Gastroesophageal sphincter (tissue), 3 donors: ENCODE measurements at regions not wholly inside any gene's neighbourhood (a gene's known extent, or its start where the extent isn't known, plus 50 kb on each side); places are given as distances from the start of the nearest gene placed in this dataset.

Source experiments
- CTCF ChIP-seq, 4 experiments: fragments of 200-600 bp in 2 of 4; fragments of 450-650 bp in 2 of 4; sonication (generic) in 1 of 4; IDR thresholded peaks; one replicate each; pipeline ENCODE4 v1.5.1; 2017 to 2019; ENCODE audit warnings: antibody characterized with exemption in 4 of 4, mild to moderate bottlenecking in 2 of 4, moderate library complexity in 2 of 4
- EP300 ChIP-seq: sonication (generic); formaldehyde crosslinking; IDR thresholded peaks from one replicate; pipeline ENCODE4 v1.6.1; 2017; ENCODE audit warnings: antibody characterized with exemption, mild to moderate bottlenecking

- no peak for TF ChIP-seq CTCF (IDR thresholded peaks at IDR 0.05)
- TF ChIP-seq EP300, result no peak
Measured at GRCh38 chr6:88458662-88459061, 292.5 kb upstream of the CNR1 start.
